DND-41 (cell line): ENCODE measurements at regions not wholly inside any gene's neighbourhood (a gene's known extent, or its start where the extent isn't known, plus 50 kb on each side); places are given as distances from the start of the nearest gene placed in this dataset.

Experiments
- EZH2 ChIP-seq: IDR thresholded peaks from 3 replicates; pipeline ENCODE4 v1.6.1; 2012; ENCODE audit warnings: borderline replicate concordance, low read depth, mild to moderate bottlenecking, moderate library complexity, low read length, inconsistent platforms; ENCODE audit not compliant: severe bottlenecking
- TF ChIP-seq, protein P1 (sequence below): IDR thresholded peaks from 2 replicates; pipeline ENCODE4 v1.5.1; 2012; ENCODE audit warnings: borderline replicate concordance, low read length, moderate library complexity, mild to moderate bottlenecking; ENCODE audit not compliant: poor library complexity, severe bottlenecking; ENCODE audit errors: extremely low read depth

DNA sequence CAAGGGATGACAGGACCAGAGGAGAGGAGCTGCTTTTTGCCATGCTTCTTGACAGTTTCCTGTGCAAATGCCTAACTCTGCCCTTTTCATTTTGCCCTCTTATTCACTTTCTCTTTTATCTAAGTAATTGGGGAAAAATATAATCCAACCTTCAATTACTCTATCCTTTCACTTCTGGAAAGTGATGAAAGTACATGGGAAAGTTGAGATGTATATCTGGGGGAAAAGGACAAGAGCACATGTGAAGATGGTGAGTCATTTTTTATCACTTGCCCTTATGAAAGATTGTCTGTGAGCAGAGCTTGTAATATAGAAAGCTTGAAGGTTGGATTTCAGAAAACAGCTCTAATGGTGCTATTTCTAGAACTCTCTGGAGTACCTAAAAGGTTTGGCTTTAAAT, 1070.7 kb downstream of the CNTNAP5 start:
- TF ChIP-seq, protein P1, sequence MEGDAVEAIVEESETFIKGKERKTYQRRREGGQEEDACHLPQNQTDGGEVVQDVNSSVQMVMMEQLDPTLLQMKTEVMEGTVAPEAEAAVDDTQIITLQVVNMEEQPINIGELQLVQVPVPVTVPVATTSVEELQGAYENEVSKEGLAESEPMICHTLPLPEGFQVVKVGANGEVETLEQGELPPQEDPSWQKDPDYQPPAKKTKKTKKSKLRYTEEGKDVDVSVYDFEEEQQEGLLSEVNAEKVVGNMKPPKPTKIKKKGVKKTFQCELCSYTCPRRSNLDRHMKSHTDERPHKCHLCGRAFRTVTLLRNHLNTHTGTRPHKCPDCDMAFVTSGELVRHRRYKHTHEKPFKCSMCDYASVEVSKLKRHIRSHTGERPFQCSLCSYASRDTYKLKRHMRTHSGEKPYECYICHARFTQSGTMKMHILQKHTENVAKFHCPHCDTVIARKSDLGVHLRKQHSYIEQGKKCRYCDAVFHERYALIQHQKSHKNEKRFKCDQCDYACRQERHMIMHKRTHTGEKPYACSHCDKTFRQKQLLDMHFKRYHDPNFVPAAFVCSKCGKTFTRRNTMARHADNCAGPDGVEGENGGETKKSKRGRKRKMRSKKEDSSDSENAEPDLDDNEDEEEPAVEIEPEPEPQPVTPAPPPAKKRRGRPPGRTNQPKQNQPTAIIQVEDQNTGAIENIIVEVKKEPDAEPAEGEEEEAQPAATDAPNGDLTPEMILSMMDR, result no peak
- no peak for TF ChIP-seq EZH2
